Calu3 (cell line): ENCODE measurements at regions not wholly inside any gene's neighbourhood (a gene's known extent, or its start where the extent isn't known, plus 50 kb on each side); places are given as distances from the start of the nearest gene placed in this dataset.

Experiments used
- BruUV-seq: library from RNA; stranded (reverse); fragments of 400-500 nt; replicated peaks from 2 replicates; lab custom pipeline; 2021; lab: Mats Ljungman, UMichigan
- CTCF ChIA-PET: fragments of 300-600 bp; sonication (Branson Sonifier 250); formaldehyde crosslinking; loops from one replicate; lab custom pipeline; 2022; ENCODE audit warnings: antibody characterized with exemption; lab: Charles Lee
- DNase-seq: peaks from one replicate; pipeline ENCODE4 v3.0.0; 2022
- H3K27ac Mint-ChIP-seq: one replicate; pipeline ENCODE4 v1.8.0; 2022; ENCODE audit warnings: mixed read lengths; ENCODE audit not compliant: unreplicated experiment
- H3K27me3 Mint-ChIP-seq: one replicate; pipeline ENCODE4 v1.8.0; 2022; ENCODE audit warnings: mixed read lengths; ENCODE audit not compliant: unreplicated experiment
- H3K36me3 Mint-ChIP-seq: one replicate; pipeline ENCODE4 v1.8.0; 2022; ENCODE audit warnings: mild to moderate bottlenecking, moderate library complexity, mixed read lengths; ENCODE audit not compliant: insufficient read depth, unreplicated experiment
- H3K4me1 Mint-ChIP-seq: one replicate; pipeline ENCODE4 v1.8.0; 2022; ENCODE audit warnings: mild to moderate bottlenecking, low read depth, mixed read lengths; ENCODE audit not compliant: unreplicated experiment
- H3K4me3 Mint-ChIP-seq: one replicate; pipeline ENCODE4 v1.8.0; 2022; ENCODE audit warnings: mild to moderate bottlenecking, low read depth, moderate library complexity, mixed read lengths; ENCODE audit not compliant: unreplicated experiment
- H3K9me3 Mint-ChIP-seq: one replicate; pipeline ENCODE4 v1.8.0; 2022; ENCODE audit warnings: low read depth, mixed read lengths; ENCODE audit not compliant: unreplicated experiment
- CTCF ChIP-seq: fragments of 200-600 bp; IDR thresholded peaks from one replicate; pipeline ENCODE4 v1.8.0; 2022; ENCODE audit warnings: antibody characterized with exemption; ENCODE audit not compliant: unreplicated experiment
- intact Hi-C: fragments of 100-400 bp; cut with micrococcal nuclease; formaldehyde crosslinking; loops from one replicate; pipeline ENCODE4 v1.10.0; 2022; ENCODE audit not compliant: unreplicated experiment

DNA sequence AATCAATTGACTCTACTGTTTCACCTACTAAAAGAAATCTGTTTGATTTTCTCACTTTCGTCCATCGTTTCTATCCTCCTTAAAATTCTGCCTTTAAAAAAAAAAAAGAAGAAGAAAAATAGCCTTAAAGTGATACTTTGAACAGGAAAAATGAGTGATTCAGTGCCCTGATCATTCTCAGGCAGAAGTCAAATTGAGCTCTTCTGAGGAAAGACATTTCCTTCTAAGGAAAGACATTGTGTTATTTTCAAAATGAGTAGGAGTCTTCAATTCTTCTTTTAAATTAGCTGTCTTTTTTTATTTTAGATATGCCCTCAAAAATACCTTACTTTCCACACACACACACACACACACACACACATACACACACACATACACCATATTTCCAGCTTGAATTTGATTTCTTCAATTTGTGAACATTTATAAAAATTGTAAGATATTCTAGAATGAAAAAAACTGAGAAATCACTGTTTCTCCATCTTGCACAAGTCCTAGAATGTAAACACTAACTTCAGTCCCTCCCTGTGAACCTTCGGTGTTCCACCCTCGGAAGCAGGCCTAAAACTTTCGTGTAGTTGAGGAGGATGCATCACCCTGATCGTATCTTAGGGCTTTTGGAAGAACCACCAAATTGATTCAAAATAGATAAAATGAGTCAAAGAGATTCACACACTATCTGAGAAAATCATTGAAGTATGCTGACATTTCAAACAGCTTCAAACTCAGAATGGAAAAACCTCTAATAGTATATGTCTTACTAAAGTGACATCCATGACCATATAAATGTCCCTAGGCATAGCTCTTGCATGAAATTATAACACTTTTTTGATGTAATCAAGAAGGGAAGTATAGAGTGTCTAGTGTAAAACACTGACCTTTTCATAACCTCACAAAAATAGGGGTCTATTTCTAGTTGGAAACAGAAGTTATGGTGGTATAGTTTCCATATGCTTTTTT lies 270.8 kb downstream of the GATA3 start:
- Mint-ChIP-seq H3K27me3 (no peaks in the 10 kb centered on the region), H3K36me3 (no peaks in the 10 kb centered on the region), H3K27ac (no peak overlapping the region), H3K9me3 (no peaks in the 10 kb centered on the region), H3K4me1 (no peaks in the 10 kb centered on the region), H3K4me3 (no peak overlapping the region)
- intact Hi-C loops, result no loop called here
- CTCF ChIA-PET, result interaction anchor here (0.8 kb wide), 1 partner anchor 89 kb away, joined by 3 read pairs; no protein-coding TSS in a partner anchor
- no TSS peak for BruUV-seq
- no peak for DNase-seq
- no peak for TF ChIP-seq CTCF

DNA sequence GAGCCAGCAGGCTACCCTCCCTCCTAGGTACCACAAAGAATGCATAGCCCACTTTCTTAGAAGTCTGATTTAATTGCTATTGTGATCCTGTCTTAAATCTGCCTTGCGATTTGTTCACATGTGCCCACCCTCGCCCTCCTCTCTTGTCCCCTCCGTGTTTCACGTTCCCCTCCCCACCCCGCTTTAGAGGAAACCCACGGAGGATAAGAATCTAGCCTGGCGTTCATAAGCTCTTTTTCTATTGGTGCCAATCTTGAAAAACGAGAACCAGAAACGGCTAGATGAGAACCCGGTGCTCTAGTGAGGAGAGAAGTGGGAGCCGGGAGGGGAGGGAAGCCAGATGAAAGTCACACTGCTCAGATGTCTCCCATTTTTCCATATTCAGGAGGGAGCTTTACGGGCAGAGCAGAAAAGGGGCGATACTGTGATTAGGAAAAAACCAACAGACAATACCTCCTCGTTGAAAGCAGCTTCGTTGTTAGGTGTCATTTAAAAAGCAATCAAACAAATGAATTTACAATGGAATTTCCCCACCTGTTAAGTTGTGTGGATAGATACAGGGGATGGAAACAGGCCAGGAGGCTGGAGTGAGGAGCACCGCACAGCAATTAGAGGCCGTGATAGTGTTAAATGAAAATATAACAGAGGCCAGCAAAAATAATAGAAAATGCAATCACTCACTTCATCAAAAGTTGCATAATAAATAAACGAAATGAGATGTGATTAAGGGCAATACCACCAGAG lies 272.1 kb downstream of the GATA3 start:
- TF ChIP-seq CTCF, result no peak
- no peaks in the 10 kb centered on the region for H3K9me3 Mint-ChIP-seq
- H3K27me3 Mint-ChIP-seq, result no peaks in the 10 kb centered on the region
- peaks cover under 1% of the 10 kb centered on the region for H3K4me1 Mint-ChIP-seq
- H3K27ac Mint-ChIP-seq, result no peak overlapping the region
- no peak overlapping the region for H3K4me3 Mint-ChIP-seq
- intact Hi-C loops, result no loop called here
- DNase-seq, result no peak
- H3K36me3 Mint-ChIP-seq, result no peaks in the 10 kb centered on the region
- no TSS peak for BruUV-seq
- CTCF ChIA-PET, result no interaction called here

GRCh38 chr10:8327140-8327423 lies 272.6 kb downstream of the GATA3 start:
- H3K4me3 Mint-ChIP-seq, result no peak overlapping the region
- no peaks in the 10 kb centered on the region for H3K27me3 Mint-ChIP-seq
- no peaks in the 10 kb centered on the region for H3K36me3 Mint-ChIP-seq
- no peak for DNase-seq
- BruUV-seq, result no TSS peak
- H3K4me1 Mint-ChIP-seq, result peaks cover 5% of the 10 kb centered on the region
- no peak overlapping the region for H3K27ac Mint-ChIP-seq
- no peaks in the 10 kb centered on the region for H3K9me3 Mint-ChIP-seq
- intact Hi-C loops, result no loop called here
- CTCF ChIA-PET, result no interaction called here
- no peak for TF ChIP-seq CTCF

GRCh38 chr10:8331387-8331786 lies 276.9 kb downstream of the GATA3 start:
- Mint-ChIP-seq H3K4me1 (peaks cover 8% of the 10 kb centered on the region), H3K27ac (no peak overlapping the region), H3K36me3 (no peaks in the 10 kb centered on the region), H3K9me3 (no peaks in the 10 kb centered on the region), H3K4me3 (no peak overlapping the region), H3K27me3 (no peaks in the 10 kb centered on the region)
- CTCF ChIA-PET, result no interaction called here
- TF ChIP-seq CTCF, result no peak
- BruUV-seq, result no TSS peak
- intact Hi-C loops, result no loop called here
- no peak for DNase-seq
